Muscle layer of duodenum (tissue), 2 donors: ENCODE measurements at regions not wholly inside any gene's neighbourhood (a gene's known extent, or its start where the extent isn't known, plus 50 kb on each side); places are given as distances from the start of the nearest gene placed in this dataset.

ENCODE experiments used
- H3K27ac ChIP-seq: one replicate; pipeline ENCODE4 v1.7.0; 2013; ENCODE audit warnings: mild to moderate bottlenecking, low read length
- H3K27me3 ChIP-seq: one replicate; pipeline ENCODE4 v1.7.0; 2013; ENCODE audit warnings: low read depth, mild to moderate bottlenecking, control low read depth, low read length
- H3K36me3 ChIP-seq, 2 donors: one replicate each; pipeline ENCODE4 v1.7.0; 2013; ENCODE audit warnings: low read length in 2 of 2, control low read depth in 1 of 2, mild to moderate bottlenecking in 1 of 2; ENCODE audit not compliant: insufficient read depth in 2 of 2, control insufficient read depth in 1 of 2
- H3K4me1 ChIP-seq, 2 donors: one replicate each; pipeline ENCODE4 v1.7.0; 2013; ENCODE audit warnings: low read length in 2 of 2, mild to moderate bottlenecking in 2 of 2, control low read depth in 1 of 2, moderate library complexity in 1 of 2; ENCODE audit not compliant: insufficient read depth in 2 of 2, control insufficient read depth in 1 of 2
- H3K4me3 ChIP-seq, 2 donors: one replicate each; pipeline ENCODE4 v1.7.0; 2013; ENCODE audit warnings: low read length in 2 of 2, low read depth in 1 of 2, mild to moderate bottlenecking in 1 of 2
- H3K9me3 ChIP-seq, 2 donors: one replicate each; pipeline ENCODE4 v1.7.0; 2013; ENCODE audit warnings: low read length in 2 of 2, control low read depth in 1 of 2, mild to moderate bottlenecking in 1 of 2; ENCODE audit not compliant: control insufficient read depth in 1 of 2
- donor health status: healthy.

DNA sequence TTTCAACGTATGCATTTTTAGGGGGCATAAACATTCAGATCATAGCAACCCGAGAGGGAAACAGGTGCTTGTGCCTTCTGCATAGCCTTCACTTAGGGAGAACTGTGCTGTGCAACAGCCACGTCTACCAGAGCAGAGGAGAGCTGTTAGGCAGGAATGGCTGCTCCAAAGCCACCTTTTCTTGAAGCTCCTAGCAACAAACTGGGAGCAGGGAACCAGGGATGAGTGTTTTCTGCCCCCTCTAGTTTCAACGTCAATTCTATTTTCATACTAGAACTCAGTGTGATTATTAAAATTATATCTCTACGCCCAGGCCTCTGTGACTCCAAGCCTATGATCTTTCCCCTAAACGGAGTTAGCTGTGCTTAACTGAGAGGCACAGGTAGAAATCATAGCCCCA, 290.0 kb downstream of the HAPSTR1 start:
- H3K36me3 ChIP-seq = no peaks in the 10 kb centered on the region
- H3K27me3 ChIP-seq = no peaks in the 10 kb centered on the region
- H3K4me3 ChIP-seq = no peak overlapping the region
- H3K27ac ChIP-seq = no peak overlapping the region
- no peaks in the 10 kb centered on the region for H3K9me3 ChIP-seq
- no peaks in the 10 kb centered on the region for H3K4me1 ChIP-seq

DNA sequence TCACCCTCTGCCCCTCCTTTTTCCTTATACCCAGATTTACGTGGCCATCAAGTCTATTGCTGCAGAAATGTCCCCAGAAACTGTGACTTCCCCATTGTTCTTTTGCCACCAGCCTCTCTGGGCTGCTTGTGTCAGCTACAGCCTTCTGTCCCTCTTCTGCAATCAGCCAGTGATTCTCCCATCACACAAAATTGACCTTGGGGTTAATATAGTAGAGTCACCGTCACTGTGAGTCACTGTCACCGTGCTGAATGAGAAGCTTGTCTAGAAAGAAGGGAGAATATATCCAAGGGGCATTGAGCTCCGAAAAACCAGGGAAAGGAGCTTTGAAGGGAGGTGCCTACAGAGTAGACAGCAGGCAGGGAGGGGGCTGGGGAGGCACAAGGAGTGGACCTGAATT, 290.5 kb downstream of the HAPSTR1 start:
- Histone ChIP-seq H3K27me3 (no peaks in the 10 kb centered on the region), H3K4me3 (no peak overlapping the region), H3K27ac (no peak overlapping the region), H3K4me1 (no peaks in the 10 kb centered on the region), H3K9me3 (no peaks in the 10 kb centered on the region), H3K36me3 (no peaks in the 10 kb centered on the region)

DNA sequence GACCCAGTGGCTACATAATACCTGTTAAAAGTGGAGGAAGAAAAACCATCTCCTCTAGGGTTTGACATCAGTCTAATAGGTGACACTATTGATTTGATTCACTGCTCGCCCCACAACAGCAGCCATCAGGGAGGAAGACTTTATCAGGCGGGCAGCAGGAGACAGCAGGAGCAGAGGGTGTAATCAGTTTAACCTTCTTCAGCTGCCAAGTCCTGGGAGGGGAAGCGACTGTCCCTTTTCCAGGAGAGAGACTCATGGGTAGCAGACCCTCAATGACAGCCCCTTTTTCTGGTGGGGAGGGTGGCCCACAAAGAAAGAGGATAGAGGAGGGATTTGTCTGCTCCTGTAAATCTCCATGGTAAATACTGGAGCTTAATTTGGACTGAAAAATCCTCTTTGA, 291.8 kb downstream of the HAPSTR1 start:
- Histone ChIP-seq H3K4me1 (no peaks in the 10 kb centered on the region), H3K36me3 (no peaks in the 10 kb centered on the region), H3K27me3 (no peaks in the 10 kb centered on the region), H3K27ac (no peak overlapping the region), H3K4me3 (no peak overlapping the region), H3K9me3 (peaks cover 4 to 5% of the 10 kb centered on the region in 2 donors)

DNA sequence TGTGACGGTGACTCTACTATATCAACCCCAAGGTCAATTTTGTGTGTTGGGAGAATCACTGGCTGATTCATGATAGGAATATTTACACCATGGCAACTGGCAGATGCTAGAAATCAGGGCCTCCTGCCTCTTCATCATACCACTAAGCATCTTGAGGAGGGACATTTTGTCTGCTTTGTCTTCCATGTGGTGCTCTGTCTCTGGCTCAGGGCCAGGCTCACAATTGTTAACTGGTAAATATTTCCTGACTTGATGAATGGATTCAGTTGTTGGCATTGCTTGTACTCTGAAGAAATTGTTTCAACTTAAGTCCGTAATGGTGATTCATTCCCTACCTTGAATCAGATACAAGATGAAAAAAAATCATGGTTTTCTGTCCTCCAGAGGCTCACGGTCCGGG, 292.7 kb downstream of the HAPSTR1 start:
- no peak overlapping the region for H3K4me3 ChIP-seq
- H3K4me1 ChIP-seq = no peaks in the 10 kb centered on the region
- H3K9me3 ChIP-seq = peaks cover 7 to 9% of the 10 kb centered on the region in 2 donors
- H3K36me3 ChIP-seq = no peaks in the 10 kb centered on the region
- no peaks in the 10 kb centered on the region for H3K27me3 ChIP-seq
- H3K27ac ChIP-seq = no peak overlapping the region

GRCh38 chr16:9389543-9390207, 298.2 kb downstream of the HAPSTR1 start:
- no peaks in the 10 kb centered on the region for H3K27me3 ChIP-seq
- H3K9me3 ChIP-seq = peaks cover 7 to 15% of the 10 kb centered on the region in 2 donors
- H3K4me3 ChIP-seq = no peak overlapping the region
- no peaks in the 10 kb centered on the region for H3K36me3 ChIP-seq
- H3K27ac ChIP-seq = no peak overlapping the region
- H3K4me1 ChIP-seq = no peaks in the 10 kb centered on the region

DNA sequence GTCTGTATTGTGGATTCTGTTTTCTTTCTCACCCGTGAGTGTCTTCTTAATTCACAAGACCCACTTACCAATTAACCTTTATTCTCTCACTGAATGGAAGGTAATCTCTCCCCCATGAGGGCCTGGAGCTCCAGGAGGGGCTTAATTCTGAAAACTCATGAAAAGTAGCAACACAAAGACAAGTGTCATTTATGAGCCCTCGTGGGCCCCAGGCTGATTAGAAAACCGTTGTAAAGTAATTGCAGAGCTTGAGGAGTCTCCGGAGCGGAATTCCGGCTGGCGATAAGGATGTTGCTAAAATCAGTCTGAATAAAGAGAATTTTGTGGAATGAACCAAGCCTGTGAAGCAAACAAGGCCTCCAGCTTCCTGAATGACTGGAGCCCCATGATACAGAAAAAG, 301.5 kb downstream of the HAPSTR1 start:
- no peaks in the 10 kb centered on the region for H3K36me3 ChIP-seq
- peaks cover 6 to 12% of the 10 kb centered on the region in 2 donors for H3K9me3 ChIP-seq
- H3K27ac ChIP-seq = no peak overlapping the region
- H3K4me1 ChIP-seq = no peaks in the 10 kb centered on the region
- H3K27me3 ChIP-seq = no peaks in the 10 kb centered on the region
- H3K4me3 ChIP-seq = no peak overlapping the region

- H3K27me3 ChIP-seq = no peaks in the 10 kb centered on the region
- H3K4me3 ChIP-seq = no peak overlapping the region
- no peak overlapping the region for H3K27ac ChIP-seq
Observed at GRCh38 chr16:9393591-9393990, 302.1 kb downstream of the HAPSTR1 start.

GRCh38 chr16:9395958-9396359, 304.5 kb downstream of the HAPSTR1 start:
- H3K27me3 ChIP-seq = no peaks in the 10 kb centered on the region
- H3K4me1 ChIP-seq = no peaks in the 10 kb centered on the region
- H3K27ac ChIP-seq = no peak overlapping the region
- no peaks in the 10 kb centered on the region for H3K36me3 ChIP-seq
- no peak overlapping the region for H3K4me3 ChIP-seq
- no peaks in the 10 kb centered on the region for H3K9me3 ChIP-seq

More at GRCh38 chr16:9393591-9393990, 302.1 kb downstream of the HAPSTR1 start:
- Histone ChIP-seq H3K9me3 (peaks cover 0 to 10% of the 10 kb centered on the region in 2 donors), H3K36me3 (no peaks in the 10 kb centered on the region), H3K4me1 (no peaks in the 10 kb centered on the region)

DNA sequence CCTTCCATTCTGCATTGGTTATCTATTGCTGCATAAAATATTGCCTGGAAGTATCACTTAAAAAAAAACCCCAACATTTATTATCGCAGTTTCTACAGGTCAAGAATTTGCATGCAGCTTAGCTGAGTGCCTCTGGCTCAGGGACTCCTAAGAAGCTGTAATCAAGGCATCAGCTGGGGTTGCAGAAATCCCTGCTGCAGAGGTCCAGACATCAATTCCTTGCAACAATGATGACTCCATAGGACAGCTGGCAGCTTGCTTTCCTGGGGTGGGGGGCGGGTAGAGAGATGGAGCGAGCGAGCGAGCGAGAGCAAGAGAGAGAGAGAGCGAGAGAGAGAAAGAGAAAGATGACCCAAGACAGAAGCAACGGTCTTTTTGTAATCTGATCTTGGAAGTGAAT, 308.1 kb downstream of the HAPSTR1 start:
- no peaks in the 10 kb centered on the region for H3K36me3 ChIP-seq

DNA sequence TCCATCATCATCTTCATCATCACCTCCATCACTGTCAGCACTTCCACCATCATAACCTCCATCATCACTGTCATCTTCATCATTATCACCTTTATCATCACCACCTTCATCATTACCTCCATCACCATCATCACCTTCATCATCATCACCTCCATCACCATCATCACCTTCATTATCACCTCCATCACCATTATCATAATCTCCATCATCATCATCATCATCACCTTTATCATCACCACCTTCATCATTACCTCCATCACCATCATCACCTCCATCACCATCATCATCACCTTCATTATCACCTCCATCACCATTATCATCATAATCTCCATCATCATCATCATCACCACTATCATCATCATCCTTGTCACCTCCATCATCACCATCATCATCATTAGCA, 309.7 kb downstream of the HAPSTR1 start:
- Histone ChIP-seq H3K36me3 (no peaks in the 10 kb centered on the region), H3K4me3 (no peak overlapping the region), H3K4me1 (no peaks in the 10 kb centered on the region), H3K9me3 (no peaks in the 10 kb centered on the region), H3K27me3 (no peaks in the 10 kb centered on the region), H3K27ac (no peak overlapping the region)

More for the DNA sequence above, 308.1 kb downstream of the HAPSTR1 start:
- Histone ChIP-seq H3K27ac (no peak overlapping the region), H3K27me3 (no peaks in the 10 kb centered on the region), H3K4me1 (no peaks in the 10 kb centered on the region), H3K9me3 (no peaks in the 10 kb centered on the region), H3K4me3 (no peak overlapping the region)

- Histone ChIP-seq H3K4me3 (no peak overlapping the region), H3K9me3 (no peaks in the 10 kb centered on the region), H3K4me1 (no peaks in the 10 kb centered on the region), H3K27ac (no peak overlapping the region), H3K27me3 (no peaks in the 10 kb centered on the region), H3K36me3 (no peaks in the 10 kb centered on the region)
Observed at GRCh38 chr16:9402293-9402860, 310.9 kb downstream of the HAPSTR1 start.

GRCh38 chr16:9404811-9405210, 313.4 kb downstream of the HAPSTR1 start:
- Histone ChIP-seq H3K27me3 (no peaks in the 10 kb centered on the region), H3K4me1 (no peaks in the 10 kb centered on the region), H3K4me3 (no peak overlapping the region), H3K9me3 (no peaks in the 10 kb centered on the region), H3K36me3 (no peaks in the 10 kb centered on the region), H3K27ac (no peak overlapping the region)
